ENCODE measurements at regions not wholly inside any gene's neighbourhood (a gene's known extent, or its start where the extent isn't known, plus 50 kb on each side); places are given as distances from the start of the nearest gene placed in this dataset.

- no peaks in the 10 kb centered on the region for H3K4me1 ChIP-seq (ENCODE audit: control insufficient read depth, low read depth, low read length)
- H3K4me3 ChIP-seq (ENCODE audit: low read length): no peak overlapping the region
- no peak overlapping the region for H3K9ac ChIP-seq (ENCODE audit: low read length)
- H3K9me3 ChIP-seq (ENCODE audit: control insufficient read depth, low read depth, low read length): no peaks in the 10 kb centered on the region
- no peaks in the 10 kb centered on the region for H3K36me3 ChIP-seq (ENCODE audit: control insufficient read depth, low read depth, low read length)
- H3K27ac ChIP-seq (ENCODE audit: low read length): no peak overlapping the region
- H3K27me3 ChIP-seq (ENCODE audit: control insufficient read depth, insufficient read depth, low read length): no peaks in the 10 kb centered on the region
Observed at GRCh38 chr13:65057986-65058385, 2172.2 kb downstream of the PCDH9 start.

- H3K36me3 ChIP-seq (ENCODE audit: control insufficient read depth, low read depth, low read length): no peaks in the 10 kb centered on the region
- H3K27ac ChIP-seq (ENCODE audit: low read length): no peak overlapping the region
- H3K4me1 ChIP-seq (ENCODE audit: control insufficient read depth, low read depth, low read length): no peaks in the 10 kb centered on the region
- no peak overlapping the region for H3K4me3 ChIP-seq (ENCODE audit: low read length)
- no peak overlapping the region for H3K9ac ChIP-seq (ENCODE audit: low read length)
- no peaks in the 10 kb centered on the region for H3K9me3 ChIP-seq (ENCODE audit: control insufficient read depth, low read depth, low read length)
- H3K27me3 ChIP-seq (ENCODE audit: control insufficient read depth, insufficient read depth, low read length): no peaks in the 10 kb centered on the region
Observed at GRCh38 chr13:65054277-65054676, 2175.9 kb downstream of the PCDH9 start.

GRCh38 chr13:65036999-65037398 is 2193.1 kb downstream of the PCDH9 start:
- H3K36me3 ChIP-seq (ENCODE audit: control insufficient read depth, low read depth, low read length): no peaks in the 10 kb centered on the region
- no peak overlapping the region for H3K27ac ChIP-seq (ENCODE audit: low read length)
- H3K9me3 ChIP-seq (ENCODE audit: control insufficient read depth, low read depth, low read length): no peaks in the 10 kb centered on the region
- no peak overlapping the region for H3K9ac ChIP-seq (ENCODE audit: low read length)
- H3K27me3 ChIP-seq (ENCODE audit: control insufficient read depth, insufficient read depth, low read length): no peaks in the 10 kb centered on the region
- no peak overlapping the region for H3K4me3 ChIP-seq (ENCODE audit: low read length)
- no peaks in the 10 kb centered on the region for H3K4me1 ChIP-seq (ENCODE audit: control insufficient read depth, low read depth, low read length)

- Histone ChIP-seq H3K27me3 (ENCODE audit: control insufficient read depth, insufficient read depth, low read length) (no peaks in the 10 kb centered on the region), H3K4me1 (ENCODE audit: control insufficient read depth, low read depth, low read length) (no peaks in the 10 kb centered on the region), H3K36me3 (ENCODE audit: control insufficient read depth, low read depth, low read length) (no peaks in the 10 kb centered on the region), H3K9ac (ENCODE audit: low read length) (no peak overlapping the region), H3K9me3 (ENCODE audit: control insufficient read depth, low read depth, low read length) (no peaks in the 10 kb centered on the region), H3K4me3 (ENCODE audit: low read length) (no peak overlapping the region), H3K27ac (ENCODE audit: low read length) (no peak overlapping the region)
Observed at GRCh38 chr13:65035302-65035701, 2194.8 kb downstream of the PCDH9 start.

GRCh38 chr13:65034266-65034665 is 2195.9 kb downstream of the PCDH9 start:
- no peak overlapping the region for H3K4me3 ChIP-seq (ENCODE audit: low read length)
- no peaks in the 10 kb centered on the region for H3K9me3 ChIP-seq (ENCODE audit: control insufficient read depth, low read depth, low read length)
- no peak overlapping the region for H3K27ac ChIP-seq (ENCODE audit: low read length)
- H3K9ac ChIP-seq (ENCODE audit: low read length): no peak overlapping the region
- H3K36me3 ChIP-seq (ENCODE audit: control insufficient read depth, low read depth, low read length): no peaks in the 10 kb centered on the region
- no peaks in the 10 kb centered on the region for H3K27me3 ChIP-seq (ENCODE audit: control insufficient read depth, insufficient read depth, low read length)
- H3K4me1 ChIP-seq (ENCODE audit: control insufficient read depth, low read depth, low read length): no peaks in the 10 kb centered on the region

GRCh38 chr13:65032825-65033224 is 2197.3 kb downstream of the PCDH9 start:
- Histone ChIP-seq H3K27me3 (ENCODE audit: control insufficient read depth, insufficient read depth, low read length) (no peaks in the 10 kb centered on the region), H3K9ac (ENCODE audit: low read length) (no peak overlapping the region), H3K36me3 (ENCODE audit: control insufficient read depth, low read depth, low read length) (no peaks in the 10 kb centered on the region), H3K4me1 (ENCODE audit: control insufficient read depth, low read depth, low read length) (no peaks in the 10 kb centered on the region), H3K27ac (ENCODE audit: low read length) (no peak overlapping the region), H3K9me3 (ENCODE audit: control insufficient read depth, low read depth, low read length) (no peaks in the 10 kb centered on the region), H3K4me3 (ENCODE audit: low read length) (no peak overlapping the region)

- Histone ChIP-seq H3K9me3 (ENCODE audit: control insufficient read depth, low read depth, low read length) (no peaks in the 10 kb centered on the region), H3K36me3 (ENCODE audit: control insufficient read depth, low read depth, low read length) (no peaks in the 10 kb centered on the region), H3K27me3 (ENCODE audit: control insufficient read depth, insufficient read depth, low read length) (no peaks in the 10 kb centered on the region), H3K9ac (ENCODE audit: low read length) (no peak overlapping the region), H3K27ac (ENCODE audit: low read length) (no peak overlapping the region), H3K4me1 (ENCODE audit: control insufficient read depth, low read depth, low read length) (no peaks in the 10 kb centered on the region), H3K4me3 (ENCODE audit: low read length) (no peak overlapping the region)
Observed at GRCh38 chr13:65028101-65028500, 2202.0 kb downstream of the PCDH9 start.

- Histone ChIP-seq H3K4me1 (ENCODE audit: control insufficient read depth, low read depth, low read length) (no peaks in the 10 kb centered on the region), H3K4me3 (ENCODE audit: low read length) (no peak overlapping the region), H3K27ac (ENCODE audit: low read length) (no peak overlapping the region), H3K9me3 (ENCODE audit: control insufficient read depth, low read depth, low read length) (peaks cover under 1% of the 10 kb centered on the region), H3K27me3 (ENCODE audit: control insufficient read depth, insufficient read depth, low read length) (no peaks in the 10 kb centered on the region), H3K36me3 (ENCODE audit: control insufficient read depth, low read depth, low read length) (no peaks in the 10 kb centered on the region), H3K9ac (ENCODE audit: low read length) (no peak overlapping the region)
Observed at GRCh38 chr13:65026505-65026904, 2203.6 kb downstream of the PCDH9 start.

- Histone ChIP-seq H3K9me3 (ENCODE audit: control insufficient read depth, low read depth, low read length) (no peaks in the 10 kb centered on the region), H3K9ac (ENCODE audit: low read length) (no peak overlapping the region), H3K27ac (ENCODE audit: low read length) (no peak overlapping the region), H3K4me3 (ENCODE audit: low read length) (no peak overlapping the region), H3K4me1 (ENCODE audit: control insufficient read depth, low read depth, low read length) (no peaks in the 10 kb centered on the region), H3K36me3 (ENCODE audit: control insufficient read depth, low read depth, low read length) (no peaks in the 10 kb centered on the region), H3K27me3 (ENCODE audit: control insufficient read depth, insufficient read depth, low read length) (no peaks in the 10 kb centered on the region)
Observed at GRCh38 chr13:65011378-65011777, 2218.8 kb downstream of the PCDH9 start.

- Histone ChIP-seq H3K27me3 (ENCODE audit: control insufficient read depth, insufficient read depth, low read length) (no peaks in the 10 kb centered on the region), H3K36me3 (ENCODE audit: control insufficient read depth, low read depth, low read length) (no peaks in the 10 kb centered on the region), H3K4me3 (ENCODE audit: low read length) (no peak overlapping the region), H3K27ac (ENCODE audit: low read length) (no peak overlapping the region), H3K9ac (ENCODE audit: low read length) (no peak overlapping the region), H3K4me1 (ENCODE audit: control insufficient read depth, low read depth, low read length) (no peaks in the 10 kb centered on the region), H3K9me3 (ENCODE audit: control insufficient read depth, low read depth, low read length) (no peaks in the 10 kb centered on the region)
Observed at GRCh38 chr13:64997438-64997837, 2232.7 kb downstream of the PCDH9 start.

GRCh38 chr13:64993514-64994164 is 2236.5 kb downstream of the PCDH9 start:
- no peaks in the 10 kb centered on the region for H3K27me3 ChIP-seq (ENCODE audit: control insufficient read depth, insufficient read depth, low read length)
- H3K36me3 ChIP-seq (ENCODE audit: control insufficient read depth, low read depth, low read length): no peaks in the 10 kb centered on the region
- no peak overlapping the region for H3K9ac ChIP-seq (ENCODE audit: low read length)
- H3K4me1 ChIP-seq (ENCODE audit: control insufficient read depth, low read depth, low read length): no peaks in the 10 kb centered on the region
- no peak overlapping the region for H3K4me3 ChIP-seq (ENCODE audit: low read length)
- H3K27ac ChIP-seq (ENCODE audit: low read length): no peak overlapping the region
- H3K9me3 ChIP-seq (ENCODE audit: control insufficient read depth, low read depth, low read length): no peaks in the 10 kb centered on the region

- H3K27ac ChIP-seq (ENCODE audit: low read length): no peak overlapping the region
Observed at GRCh38 chr13:64992314-64992713, 2237.8 kb downstream of the PCDH9 start.

More at GRCh38 chr13:64992314-64992713, 2237.8 kb downstream of the PCDH9 start:
- Histone ChIP-seq H3K9ac (ENCODE audit: low read length) (no peak overlapping the region), H3K4me1 (ENCODE audit: control insufficient read depth, low read depth, low read length) (no peaks in the 10 kb centered on the region), H3K9me3 (ENCODE audit: control insufficient read depth, low read depth, low read length) (no peaks in the 10 kb centered on the region), H3K27me3 (ENCODE audit: control insufficient read depth, insufficient read depth, low read length) (no peaks in the 10 kb centered on the region), H3K4me3 (ENCODE audit: low read length) (no peak overlapping the region), H3K36me3 (ENCODE audit: control insufficient read depth, low read depth, low read length) (no peaks in the 10 kb centered on the region)
